Right lobe of liver (tissue), 4 donors: ENCODE measurements at regions not wholly inside any gene's neighbourhood (a gene's known extent, or its start where the extent isn't known, plus 50 kb on each side); places are given as distances from the start of the nearest gene placed in this dataset.

Source experiments
- CTCF ChIP-seq, 4 donors: fragments of 200-600 bp in 3 of 4; fragments of 450-650 bp in 1 of 4; IDR thresholded peaks; one replicate each; pipeline versions ENCODE4 v1.5.1 to v1.8.0; 2016 to 2022; ENCODE audit warnings: antibody characterized with exemption in 4 of 4, mild to moderate bottlenecking in 2 of 4
- POLR2A ChIP-seq: fragments of 450-650 bp; IDR thresholded peaks from one replicate; pipeline ENCODE4 v1.6.1; 2017; ENCODE audit warnings: antibody characterized with exemption, mild to moderate bottlenecking
- donor health status: DM: no; HTN: no; CAD: no.
- donor health status: DM: no; HTN: no; CAD: no.
- donor health status: DM: no; HTN: yes; CAD: no.

DNA sequence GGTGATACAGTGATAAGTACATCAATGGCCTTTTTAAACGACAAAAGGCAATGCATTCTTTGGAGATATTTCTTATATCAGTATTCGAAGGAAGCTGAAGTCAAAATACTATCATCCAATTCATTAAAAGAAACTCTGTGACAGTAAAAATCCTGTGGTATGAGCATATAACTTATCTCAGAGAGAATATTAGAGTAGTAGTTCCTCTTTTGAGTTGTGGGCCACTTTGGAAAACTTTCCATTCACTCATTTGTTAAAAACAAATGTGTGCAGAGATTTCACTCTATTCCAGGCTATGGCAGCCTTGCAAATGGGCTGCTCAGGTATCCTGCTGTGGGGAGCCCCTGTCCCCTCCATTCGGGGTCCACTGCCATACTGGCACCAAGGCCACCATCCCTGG is 55.3 kb upstream of the ZNF438 start:
- TF ChIP-seq CTCF (IDR thresholded peaks at IDR 0.05) (no peak), POLR2A (no peak)
